Left kidney (tissue), 1 donor: ENCODE measurements at regions not wholly inside any gene's neighbourhood (a gene's known extent, or its start where the extent isn't known, plus 50 kb on each side); places are given as distances from the start of the nearest gene placed in this dataset.

Source experiments
- DNase-seq: peaks from one replicate; pipeline ENCODE4 v3.0.0-alpha.2; 2013

DNA sequence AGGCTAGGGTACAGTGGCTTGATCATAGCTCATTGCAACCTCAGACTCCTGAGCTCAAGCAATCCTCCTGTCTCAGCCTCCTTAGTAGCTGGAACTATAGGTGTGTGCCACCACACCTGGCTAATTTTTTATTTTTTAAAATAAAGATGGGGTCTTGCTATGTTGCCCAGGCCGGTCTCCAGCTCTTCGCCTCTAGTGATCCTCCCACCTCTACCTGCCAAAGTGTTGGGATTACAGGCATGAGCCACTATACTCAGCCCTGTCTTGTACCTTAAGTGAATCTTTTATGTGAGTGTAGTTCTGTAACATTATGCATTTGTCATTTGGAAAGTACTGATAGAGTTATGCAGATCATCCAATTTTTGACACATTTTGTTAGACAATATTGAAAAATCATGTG, 66.9 kb upstream of the C15orf39 start:
- DNase-seq: no peak

GRCh38 chr15:75136118-75136517, 65.6 kb upstream of the C15orf39 start:
- no peak for DNase-seq

DNA sequence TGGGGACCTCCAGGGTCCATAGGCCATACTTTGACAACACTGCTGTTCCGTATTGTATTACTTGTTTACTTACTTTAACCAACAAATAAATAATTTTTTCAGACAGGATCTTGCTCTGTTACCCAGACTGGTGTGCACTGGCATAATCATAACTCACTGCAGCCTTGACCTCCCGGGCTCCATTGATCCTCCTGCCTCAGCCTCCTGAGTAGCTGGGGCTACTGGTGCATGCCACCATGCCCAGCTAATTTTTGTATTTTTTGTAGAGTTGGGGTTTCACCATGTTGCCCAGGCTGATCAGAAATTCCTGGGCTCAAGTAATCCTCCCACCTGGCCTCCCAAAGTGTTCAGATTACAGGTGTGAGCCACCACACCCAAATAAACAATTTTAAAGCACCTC, 64.9 kb upstream of the C15orf39 start:
- DNase-seq: no peak

- no peak for DNase-seq
Measured at GRCh38 chr15:75138016-75138999, 63.4 kb upstream of the C15orf39 start.

GRCh38 chr15:75140080-75140879, 61.4 kb upstream of the C15orf39 start:
- no peak for DNase-seq

DNA sequence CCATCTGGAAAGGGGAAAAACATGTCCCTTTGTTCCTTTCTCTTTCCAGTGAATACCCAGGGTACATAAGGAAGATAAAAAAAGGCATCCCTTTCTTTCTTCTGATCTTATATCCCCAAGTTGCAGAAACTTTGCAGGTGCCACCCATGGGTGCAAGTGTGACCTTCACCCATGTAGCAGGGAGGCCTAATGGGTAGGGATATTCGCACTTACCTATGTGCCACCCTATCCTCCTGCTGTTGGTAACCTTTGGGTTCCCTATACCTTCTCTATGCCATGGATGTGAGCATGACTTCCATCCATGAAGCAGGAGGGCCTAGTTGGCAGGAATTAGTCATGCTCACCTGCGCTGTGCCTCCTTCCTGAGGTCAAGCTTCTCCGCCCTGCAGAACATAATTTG, 59.2 kb upstream of the C15orf39 start:
- DNase-seq: no peak

- no peak for DNase-seq
Measured at GRCh38 chr15:75143738-75144334, 57.8 kb upstream of the C15orf39 start.

- DNase-seq: no peak
Measured at GRCh38 chr15:75145027-75145841, 56.4 kb upstream of the C15orf39 start.

GRCh38 chr15:75148280-75148679, 53.4 kb upstream of the C15orf39 start:
- DNase-seq: no peak

DNA sequence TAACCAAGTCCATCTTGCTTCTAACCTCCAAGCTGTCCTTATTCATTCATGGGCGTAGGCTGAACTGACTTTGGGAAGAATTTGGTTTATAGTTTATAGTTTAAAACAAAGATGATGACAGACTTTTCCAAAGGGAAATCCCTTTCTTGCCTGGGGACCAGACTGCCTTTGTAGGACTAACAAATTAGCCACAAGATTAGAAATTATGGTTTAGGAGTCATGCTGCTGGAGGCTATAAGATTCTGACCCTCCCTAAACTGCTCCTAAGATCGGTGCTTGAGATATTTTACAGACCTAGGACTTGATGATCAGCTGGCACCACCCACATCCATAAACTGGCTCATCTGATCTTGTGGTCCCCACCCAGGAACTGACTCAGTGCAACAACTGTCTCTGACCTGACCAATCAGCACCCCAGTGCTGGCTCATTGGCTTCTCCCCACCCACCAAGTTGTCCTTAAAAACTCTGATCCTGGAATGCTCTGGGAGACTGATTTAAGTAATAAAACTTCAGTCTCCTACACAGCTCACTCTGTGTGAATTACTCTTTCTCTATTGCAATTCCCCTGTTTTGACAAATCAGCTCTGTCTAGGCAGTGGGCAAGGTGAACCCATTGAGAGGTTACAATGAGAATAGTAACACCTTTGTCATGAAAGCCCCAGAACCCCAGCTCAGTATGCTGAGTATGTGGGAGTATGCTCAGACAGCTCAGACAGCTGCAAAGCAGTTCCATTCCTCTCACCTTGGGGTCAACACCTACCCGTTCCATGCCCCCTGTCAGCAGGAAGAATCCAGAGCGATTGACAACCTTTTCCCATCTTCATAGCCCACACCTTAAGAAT, 51.6 kb upstream of the C15orf39 start:
- no peak for DNase-seq

DNA sequence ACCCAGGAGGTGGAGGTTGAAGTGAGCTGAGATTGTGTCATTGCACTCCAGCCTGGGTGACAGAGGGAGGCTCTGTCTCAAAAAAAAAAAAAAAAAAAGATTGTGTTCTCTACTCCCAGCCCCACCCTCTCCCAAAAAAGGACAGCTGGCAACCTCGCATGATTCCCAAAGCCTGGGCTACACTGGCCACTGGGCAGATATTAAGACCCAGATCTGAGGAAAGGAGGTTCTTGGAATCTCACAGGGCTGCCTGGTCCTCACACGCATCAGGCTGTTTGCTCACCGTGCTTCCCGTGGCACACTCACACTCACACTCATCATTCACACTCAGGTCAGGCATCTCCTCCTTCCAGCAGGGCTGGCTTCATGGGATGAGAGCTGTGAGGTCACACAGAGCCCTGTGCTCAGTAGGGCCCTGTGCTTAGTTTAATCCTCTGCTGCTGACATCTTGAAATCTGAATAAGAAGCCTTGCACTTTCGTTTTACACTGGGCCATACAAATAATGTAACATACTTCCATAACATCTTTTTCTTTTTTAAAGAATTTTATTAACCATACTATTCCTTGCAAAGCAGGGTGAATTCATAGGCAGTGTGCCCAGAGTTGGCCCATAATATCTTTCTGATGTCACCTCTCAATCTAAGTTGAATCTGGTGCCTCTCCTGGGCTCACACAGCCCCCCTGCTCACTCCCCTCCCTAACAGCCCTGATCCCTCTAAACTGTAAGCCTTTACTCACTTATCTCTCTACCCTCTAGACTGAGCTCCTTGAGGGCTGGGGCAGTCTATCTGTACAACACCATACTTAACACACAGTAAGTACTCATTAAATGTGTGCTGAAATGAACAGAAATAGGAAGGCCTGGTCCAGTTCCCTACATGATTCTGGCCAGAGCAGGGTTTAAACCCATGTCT, 50.2 kb upstream of the C15orf39 start:
- DNase-seq: no peak
